ENCODE measurements at regions not wholly inside any gene's neighbourhood (a gene's known extent, or its start where the extent isn't known, plus 50 kb on each side); places are given as distances from the start of the nearest gene placed in this dataset.

- no peak for TF ChIP-seq EZH2 (IDR thresholded peaks at IDR 0.05; ENCODE audit: low read length, missing control alignments)
- TF ChIP-seq, protein P1, sequence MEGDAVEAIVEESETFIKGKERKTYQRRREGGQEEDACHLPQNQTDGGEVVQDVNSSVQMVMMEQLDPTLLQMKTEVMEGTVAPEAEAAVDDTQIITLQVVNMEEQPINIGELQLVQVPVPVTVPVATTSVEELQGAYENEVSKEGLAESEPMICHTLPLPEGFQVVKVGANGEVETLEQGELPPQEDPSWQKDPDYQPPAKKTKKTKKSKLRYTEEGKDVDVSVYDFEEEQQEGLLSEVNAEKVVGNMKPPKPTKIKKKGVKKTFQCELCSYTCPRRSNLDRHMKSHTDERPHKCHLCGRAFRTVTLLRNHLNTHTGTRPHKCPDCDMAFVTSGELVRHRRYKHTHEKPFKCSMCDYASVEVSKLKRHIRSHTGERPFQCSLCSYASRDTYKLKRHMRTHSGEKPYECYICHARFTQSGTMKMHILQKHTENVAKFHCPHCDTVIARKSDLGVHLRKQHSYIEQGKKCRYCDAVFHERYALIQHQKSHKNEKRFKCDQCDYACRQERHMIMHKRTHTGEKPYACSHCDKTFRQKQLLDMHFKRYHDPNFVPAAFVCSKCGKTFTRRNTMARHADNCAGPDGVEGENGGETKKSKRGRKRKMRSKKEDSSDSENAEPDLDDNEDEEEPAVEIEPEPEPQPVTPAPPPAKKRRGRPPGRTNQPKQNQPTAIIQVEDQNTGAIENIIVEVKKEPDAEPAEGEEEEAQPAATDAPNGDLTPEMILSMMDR (conservative IDR thresholded peaks at IDR 0.05 in 1 of 2, IDR thresholded peaks at IDR 0.05 in 1 of 2; ENCODE audit: low read depth in 1 of 2, low read length in 2 of 2): no peak
- Histone ChIP-seq H3K36me3 (ENCODE audit: control insufficient read depth, insufficient read depth, low read length) (no peaks in the 10 kb centered on the region), H3K4me3 (replicated peaks in 1 of 4; ENCODE audit: control extremely low read depth in 1 of 4, insufficient read depth in 1 of 4, low read depth in 3 of 4, low read length in 4 of 4) (no peak overlapping the region), H3K4me1 (ENCODE audit: control insufficient read depth, extremely low read depth, insufficient read depth, low read length) (no peaks in the 10 kb centered on the region), H3K27ac (ENCODE audit: insufficient read depth, low read length) (no peak overlapping the region), H3K4me2 (ENCODE audit: extremely low read depth, insufficient read depth, low read length) (no peak overlapping the region), H4K20me1 (ENCODE audit: control insufficient read depth, extremely low read depth, insufficient read depth, low read length) (no peaks in the 10 kb centered on the region), H3K79me2 (ENCODE audit: control insufficient read depth, insufficient read depth, low read length) (no peaks in the 10 kb centered on the region), H2AFZ (ENCODE audit: low read length) (no peak overlapping the region), H3K9ac (ENCODE audit: insufficient read depth, low read length) (no peak overlapping the region), H3K9me3 (ENCODE audit: control insufficient read depth, insufficient read depth, low read depth, low read length) (no peaks in the 10 kb centered on the region), H3K27me3 (ENCODE audit: control insufficient read depth, insufficient read depth, low read length) (no peaks in the 10 kb centered on the region)
- no peak for DNase-seq (ENCODE audit: low read depth in 2 of 2)
Observed at GRCh38 chr2:104337869-104338268, 516.0 kb upstream of the POU3F3 start.

DNA sequence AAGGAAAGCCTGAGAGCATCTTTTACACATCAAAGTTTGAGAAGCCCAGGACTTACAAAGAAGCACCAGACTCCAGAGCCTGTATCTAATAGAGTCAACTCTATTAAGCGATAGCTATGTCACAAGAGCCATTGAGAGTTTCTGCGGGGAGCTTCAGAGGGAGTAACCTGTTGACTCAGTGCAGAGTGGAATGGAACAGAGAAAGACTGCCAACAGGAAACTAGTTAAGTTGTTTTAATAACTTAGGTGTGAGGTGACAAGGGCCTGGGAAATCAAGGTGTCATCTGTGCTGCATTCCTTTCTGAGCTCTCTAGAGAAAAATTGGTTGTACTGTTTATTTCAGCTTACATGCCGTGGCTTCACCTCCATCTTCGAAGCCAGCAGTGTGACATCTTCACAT, 513.8 kb upstream of the POU3F3 start:
- no peaks in the 10 kb centered on the region for H3K79me2 ChIP-seq (ENCODE audit: control insufficient read depth, insufficient read depth, low read length)
- no peaks in the 10 kb centered on the region for H4K20me1 ChIP-seq (ENCODE audit: control insufficient read depth, extremely low read depth, insufficient read depth, low read length)
- H3K27me3 ChIP-seq (ENCODE audit: control insufficient read depth, insufficient read depth, low read length): no peaks in the 10 kb centered on the region
- TF ChIP-seq, protein P1 (conservative IDR thresholded peaks at IDR 0.05 in 1 of 2, IDR thresholded peaks at IDR 0.05 in 1 of 2; ENCODE audit: low read depth in 1 of 2, low read length in 2 of 2): no peak
- no peak for TF ChIP-seq EZH2 (IDR thresholded peaks at IDR 0.05; ENCODE audit: low read length, missing control alignments)
- H3K27ac ChIP-seq (ENCODE audit: insufficient read depth, low read length): no peak overlapping the region
- no peak overlapping the region for H3K9ac ChIP-seq (ENCODE audit: insufficient read depth, low read length)
- no peaks in the 10 kb centered on the region for H3K36me3 ChIP-seq (ENCODE audit: control insufficient read depth, insufficient read depth, low read length)
- DNase-seq (ENCODE audit: low read depth in 2 of 2): no peak
- H3K4me1 ChIP-seq (ENCODE audit: control insufficient read depth, extremely low read depth, insufficient read depth, low read length): no peaks in the 10 kb centered on the region
- no peaks in the 10 kb centered on the region for H3K9me3 ChIP-seq (ENCODE audit: control insufficient read depth, insufficient read depth, low read depth, low read length)
- no peak overlapping the region for H3K4me2 ChIP-seq (ENCODE audit: extremely low read depth, insufficient read depth, low read length)
- H3K4me3 ChIP-seq (replicated peaks in 1 of 4; ENCODE audit: control extremely low read depth in 1 of 4, insufficient read depth in 1 of 4, low read depth in 3 of 4, low read length in 4 of 4): no peak overlapping the region
- no peak overlapping the region for H2AFZ ChIP-seq (ENCODE audit: low read length)

DNA sequence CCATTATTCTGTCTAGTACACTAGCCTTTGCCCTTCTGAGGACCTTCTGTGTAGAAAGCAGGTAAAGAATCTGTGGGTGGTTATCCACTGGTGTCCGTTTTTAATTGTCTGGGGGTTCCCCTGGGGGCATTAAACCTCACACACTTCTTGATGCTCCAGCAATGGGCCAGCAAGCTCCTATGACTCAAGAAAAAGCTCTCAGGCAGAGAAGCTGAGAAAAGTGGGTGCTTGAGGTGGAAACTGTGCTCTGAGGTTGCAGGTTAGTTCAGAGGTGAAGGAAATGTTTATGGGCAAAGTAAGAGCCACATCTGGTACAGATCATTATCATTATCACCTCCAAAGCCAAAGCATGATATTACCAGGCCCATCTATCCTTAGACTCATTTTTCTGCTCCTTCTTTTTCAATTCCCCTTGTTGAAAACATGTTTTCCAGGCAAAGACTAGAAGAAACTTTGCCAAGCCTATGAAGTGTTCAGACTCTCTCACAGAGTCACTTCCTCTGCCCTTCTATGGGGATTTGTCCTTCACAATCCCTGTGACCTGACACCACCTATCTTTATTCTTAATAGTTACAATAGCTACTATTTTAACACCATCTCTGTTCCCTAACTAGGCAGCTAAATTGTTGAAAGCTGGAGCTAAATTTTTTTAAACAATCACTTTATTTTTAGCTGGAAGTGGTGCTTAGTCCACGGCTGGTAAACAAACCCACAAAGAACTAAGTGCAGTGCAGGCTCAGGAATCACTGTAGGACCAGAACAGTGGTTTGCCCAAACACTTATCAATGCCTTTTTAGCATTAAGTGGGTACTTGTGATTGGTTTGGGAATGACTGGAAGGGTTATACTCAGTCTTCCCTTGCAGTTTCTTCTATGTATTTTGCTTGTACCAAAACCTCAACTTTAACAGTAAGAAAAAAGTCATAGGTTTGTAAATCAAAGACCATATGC, 512.8 kb upstream of the POU3F3 start:
- Histone ChIP-seq H3K4me3 (replicated peaks in 1 of 4; ENCODE audit: control extremely low read depth in 1 of 4, insufficient read depth in 1 of 4, low read depth in 3 of 4, low read length in 4 of 4) (no peak overlapping the region), H3K79me2 (ENCODE audit: control insufficient read depth, insufficient read depth, low read length) (no peaks in the 10 kb centered on the region), H3K36me3 (ENCODE audit: control insufficient read depth, insufficient read depth, low read length) (no peaks in the 10 kb centered on the region), H3K9me3 (ENCODE audit: control insufficient read depth, insufficient read depth, low read depth, low read length) (no peaks in the 10 kb centered on the region), H3K4me1 (ENCODE audit: control insufficient read depth, extremely low read depth, insufficient read depth, low read length) (no peaks in the 10 kb centered on the region), H4K20me1 (ENCODE audit: control insufficient read depth, extremely low read depth, insufficient read depth, low read length) (no peaks in the 10 kb centered on the region), H2AFZ (ENCODE audit: low read length) (no peak overlapping the region), H3K27me3 (ENCODE audit: control insufficient read depth, insufficient read depth, low read length) (no peaks in the 10 kb centered on the region), H3K27ac (ENCODE audit: insufficient read depth, low read length) (no peak overlapping the region), H3K4me2 (ENCODE audit: extremely low read depth, insufficient read depth, low read length) (no peak overlapping the region), H3K9ac (ENCODE audit: insufficient read depth, low read length) (no peak overlapping the region)
- TF ChIP-seq, protein P1 (conservative IDR thresholded peaks at IDR 0.05 in 1 of 2, IDR thresholded peaks at IDR 0.05 in 1 of 2; ENCODE audit: low read depth in 1 of 2, low read length in 2 of 2): no peak
- TF ChIP-seq EZH2 (IDR thresholded peaks at IDR 0.05; ENCODE audit: low read length, missing control alignments): no peak
- no peak for DNase-seq (ENCODE audit: low read depth in 2 of 2)

Measured in fibroblast of lung (primary cell).